Endothelial cell of umbilical vein (primary cell): ENCODE measurements at regions not wholly inside any gene's neighbourhood (a gene's known extent, or its start where the extent isn't known, plus 50 kb on each side); places are given as distances from the start of the nearest gene placed in this dataset.
A peak's percentile ranks its signal among the peaks of the same experiment; 100 is the strongest.

Experiments used
- BruUV-seq: library from RNA; stranded (reverse); fragments of 400-500 nt; replicated peaks from 2 replicates; lab custom pipeline; 2021; lab: Mats Ljungman, UMichigan
- CTCF ChIA-PET: fragments of 300-600, 350-600 bp; sonication (Branson Sonifier 250); formaldehyde crosslinking; loops from one replicate; lab custom pipeline; 2021; ENCODE audit warnings: antibody characterized with exemption, inconsistent platforms; lab: Charles Lee
- POLR2A ChIA-PET: fragments of 300-600, 350-600 bp; sonication (Branson Sonifier 250); formaldehyde crosslinking; loops from one replicate; lab custom pipeline; 2021; ENCODE audit warnings: antibody characterized with exemption, inconsistent platforms; lab: Charles Lee
- DNase-seq: peaks from one replicate; pipeline ENCODE4 v3.0.0-alpha.2; 2011; ENCODE audit warnings: low read depth, low spot score
- FAIRE-seq: peaks from 2 replicates; lab custom pipeline; 2011; peaks lifted over from hg19 to GRCh38; lab: Jason Lieb, UNC
- H2AFZ ChIP-seq: 2 replicates; pipeline ENCODE4 v1.6.0; 2012; ENCODE audit warnings: low read depth, low read length, control low read depth, inconsistent platforms
- H3K27ac ChIP-seq: 2 replicates; pipeline ENCODE4 v1.5.1; 2011; ENCODE audit warnings: low read depth, mild to moderate bottlenecking, control low read depth, low read length, moderate library complexity; ENCODE audit not compliant: insufficient read depth
- H3K27me3 ChIP-seq, 2 experiments: 2 replicates each; pipeline versions ENCODE4 v1.6.0 to v1.6.1; 2011; ENCODE audit warnings: low read length in 2 of 2, mixed read lengths in 1 of 2; ENCODE audit not compliant: control insufficient read depth in 2 of 2, insufficient read depth in 2 of 2
- H3K36me3 ChIP-seq, 2 experiments: 2 replicates in 1 of 2; 3 replicates in 1 of 2; pipeline ENCODE4 v1.5.1; 2011; ENCODE audit warnings: low read length in 2 of 2, mild to moderate bottlenecking in 1 of 2, moderate library complexity in 1 of 2; ENCODE audit not compliant: control insufficient read depth in 2 of 2, insufficient read depth in 2 of 2; ENCODE audit errors: extremely low read depth in 1 of 2
- H3K4me1 ChIP-seq: 3 replicates; pipeline ENCODE4 v1.5.1; 2011; ENCODE audit warnings: mild to moderate bottlenecking, low read length; ENCODE audit not compliant: control insufficient read depth, insufficient read depth; ENCODE audit errors: extremely low read depth
- H3K4me2 ChIP-seq: 2 replicates; pipeline ENCODE4 v1.6.1; 2011; ENCODE audit warnings: low read length, control low read depth, mixed read lengths; ENCODE audit not compliant: insufficient read depth
- H3K4me3 ChIP-seq, 3 experiments: fragments of 200-600 bp in 1 of 3; sonication (generic), shearing (Covaris generic) in 1 of 3; replicated peaks in 1 of 3; 2 replicates each; pipeline ENCODE4 v1.5.1; 2011 to 2016; ENCODE audit warnings: control low read depth in 3 of 3, low read length in 3 of 3, mild to moderate bottlenecking in 2 of 3, inconsistent platforms in 1 of 3, low read depth in 1 of 3, moderate library complexity in 1 of 3; ENCODE audit not compliant: insufficient read depth in 1 of 3
- H3K79me2 ChIP-seq: 2 replicates; pipeline ENCODE4 v1.6.0; 2012; ENCODE audit warnings: low read length, inconsistent platforms; ENCODE audit not compliant: control insufficient read depth, insufficient read depth
- H3K9ac ChIP-seq: replicated peaks from 2 replicates; pipeline ENCODE3; 2011; ENCODE audit warnings: low read length, control low read depth; ENCODE audit not compliant: insufficient read depth; ENCODE audit errors: extremely low read depth
- H3K9me1 ChIP-seq: replicated peaks from 3 replicates; pipeline ENCODE4 v1.6.0; 2011; ENCODE audit warnings: mild to moderate bottlenecking, low read length; ENCODE audit not compliant: control insufficient read depth, insufficient read depth; ENCODE audit errors: extremely low read depth
- H3K9me3 ChIP-seq: replicated peaks from 2 replicates; pipeline ENCODE4 v1.5.1; 2012; ENCODE audit warnings: low read length, inconsistent platforms; ENCODE audit not compliant: control insufficient read depth, insufficient read depth
- H4K20me1 ChIP-seq: replicated peaks from 2 replicates; pipeline ENCODE3; 2011; ENCODE audit warnings: mild to moderate bottlenecking, low read length; ENCODE audit not compliant: control insufficient read depth, insufficient read depth; ENCODE audit errors: extremely low read depth
- EZH2 ChIP-seq: IDR thresholded peaks from 2 replicates; pipeline ENCODE4 v1.6.1; 2012; ENCODE audit warnings: borderline replicate concordance, low read depth, mild to moderate bottlenecking, moderate library complexity, low read length, inconsistent platforms; ENCODE audit not compliant: severe bottlenecking
- FOS ChIP-seq: IDR thresholded peaks from 2 replicates; pipeline ENCODE4 v1.6.1; 2011; ENCODE audit warnings: mild to moderate bottlenecking, low read length, moderate library complexity, borderline replicate concordance; ENCODE audit not compliant: insufficient read depth
- MYC ChIP-seq: IDR thresholded peaks from one replicate; pipeline ENCODE4 v1.6.1; 2011; ENCODE audit warnings: mild to moderate bottlenecking, low read depth, low read length
- POLR2A ChIP-seq: IDR thresholded peaks from 2 replicates; pipeline ENCODE4 v1.6.1; 2012; ENCODE audit warnings: low read depth, mild to moderate bottlenecking, control low read depth, low read length
- POLR2AphosphoS5 ChIP-seq: IDR thresholded peaks from 2 replicates; pipeline ENCODE4 v1.6.1; 2012; ENCODE audit warnings: low read depth, mild to moderate bottlenecking, control low read depth, low read length, moderate library complexity; ENCODE audit not compliant: insufficient read depth
- dilution Hi-C: fragments of 300-500 bp; cut with MboI; formaldehyde crosslinking; loops from one replicate; pipeline ENCODE4 v1.15.0; 2019; ENCODE audit warnings: low sequenced_read_pairs; ENCODE audit not compliant: extremely low pct_ligation_motif_present
- intact Hi-C: fragments of 100-400 bp; cut with micrococcal nuclease; formaldehyde crosslinking; loops from one replicate; pipeline ENCODE4 v1.10.0; 2022
- TF ChIP-seq, protein P1 (sequence below), 2 donors: IDR thresholded peaks; 1 replicate in 1 of 2; 2 replicates in 1 of 2; pipeline ENCODE4 v1.5.1; 2011; ENCODE audit warnings: low read length in 2 of 2, mild to moderate bottlenecking in 2 of 2, moderate library complexity in 2 of 2, control low read depth in 1 of 2, inconsistent platforms in 1 of 2, low read depth in 1 of 2; ENCODE audit not compliant: insufficient read depth in 1 of 2; ENCODE audit errors: extremely low read depth in 1 of 2
- TF ChIP-seq, protein P2 (sequence below): IDR thresholded peaks from 2 replicates; pipeline ENCODE4 v1.6.1; 2011; ENCODE audit not compliant: insufficient read depth, insufficient read length

DNA sequence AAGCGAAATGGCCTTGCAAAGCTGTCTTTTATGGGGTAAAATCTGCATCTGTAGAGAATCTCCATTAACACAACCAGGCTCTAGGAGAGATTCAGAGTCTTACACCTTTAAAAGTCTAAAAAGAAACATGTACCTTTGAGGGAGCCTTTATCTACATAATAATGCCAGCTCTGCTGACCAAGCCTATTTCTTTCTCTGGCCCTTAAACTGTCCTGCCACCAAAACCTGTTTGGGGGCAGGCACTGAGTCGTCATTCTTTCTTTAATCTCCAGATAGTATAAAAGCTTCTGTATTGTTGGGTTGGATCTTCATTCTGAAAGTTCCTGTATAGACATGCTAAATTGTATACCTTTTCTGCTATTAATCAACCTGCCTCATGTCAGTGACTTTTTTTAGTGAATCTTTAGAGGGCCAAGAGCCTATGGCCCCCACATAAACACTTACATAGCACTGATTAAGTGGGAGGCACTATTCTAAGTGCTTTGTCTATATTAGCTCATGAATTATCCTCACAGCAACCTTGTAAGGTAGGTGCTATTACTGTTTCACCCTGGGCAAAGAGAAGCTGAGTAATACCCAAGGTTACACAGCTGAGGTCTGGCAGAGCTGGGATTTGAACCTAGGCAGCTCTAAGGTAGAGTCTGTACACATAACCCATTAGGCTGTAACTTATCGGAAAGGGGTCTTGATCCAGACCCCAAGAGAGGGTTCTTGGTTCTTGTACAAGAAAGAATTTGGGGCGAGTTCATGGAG, 232.3 kb upstream of the DTNBP1 start:
- Histone ChIP-seq H4K20me1 (no peaks in the 10 kb centered on the region), H3K9me3 (no peaks in the 10 kb centered on the region), H3K4me3 (no peak overlapping the region), H3K79me2 (no peaks in the 10 kb centered on the region), H3K36me3 (no peaks in the 10 kb centered on the region), H3K4me1 (peaks cover 18% of the 10 kb centered on the region), H3K27me3 (no peaks in the 10 kb centered on the region), H2AFZ (no peak overlapping the region), H3K4me2 (no peak overlapping the region), H3K9me1 (no peaks in the 10 kb centered on the region), H3K27ac (no peak overlapping the region), H3K9ac (no peak overlapping the region)
- POLR2A ChIA-PET = interaction anchor here (2.7 kb wide), 1 partner anchor 234 kb away, joined by 9 read pairs; the partner anchor contains the start of gene MYLIP
- FAIRE-seq (no peak), DNase-seq (no peak)
- intact Hi-C loops (loop anchor here (5.0 kb wide), 2 partner anchors 102 to 287 kb away; no protein-coding TSS in a partner anchor), dilution Hi-C loops (no loop called here)
- TF ChIP-seq, protein P1, sequence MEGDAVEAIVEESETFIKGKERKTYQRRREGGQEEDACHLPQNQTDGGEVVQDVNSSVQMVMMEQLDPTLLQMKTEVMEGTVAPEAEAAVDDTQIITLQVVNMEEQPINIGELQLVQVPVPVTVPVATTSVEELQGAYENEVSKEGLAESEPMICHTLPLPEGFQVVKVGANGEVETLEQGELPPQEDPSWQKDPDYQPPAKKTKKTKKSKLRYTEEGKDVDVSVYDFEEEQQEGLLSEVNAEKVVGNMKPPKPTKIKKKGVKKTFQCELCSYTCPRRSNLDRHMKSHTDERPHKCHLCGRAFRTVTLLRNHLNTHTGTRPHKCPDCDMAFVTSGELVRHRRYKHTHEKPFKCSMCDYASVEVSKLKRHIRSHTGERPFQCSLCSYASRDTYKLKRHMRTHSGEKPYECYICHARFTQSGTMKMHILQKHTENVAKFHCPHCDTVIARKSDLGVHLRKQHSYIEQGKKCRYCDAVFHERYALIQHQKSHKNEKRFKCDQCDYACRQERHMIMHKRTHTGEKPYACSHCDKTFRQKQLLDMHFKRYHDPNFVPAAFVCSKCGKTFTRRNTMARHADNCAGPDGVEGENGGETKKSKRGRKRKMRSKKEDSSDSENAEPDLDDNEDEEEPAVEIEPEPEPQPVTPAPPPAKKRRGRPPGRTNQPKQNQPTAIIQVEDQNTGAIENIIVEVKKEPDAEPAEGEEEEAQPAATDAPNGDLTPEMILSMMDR (IDR thresholded peaks at IDR 0.05; ENCODE audit: extremely low read depth in 1 of 2, insufficient read depth in 1 of 2, low read depth in 1 of 2, low read length in 2 of 2) = no peak
- BruUV-seq = no TSS peak
- CTCF ChIA-PET = interaction anchor here (0.8 to 2.2 kb wide), 11 partner anchors 7 to 288 kb away, joined by 3 to 21 read pairs (median 5); partner anchors contain the start of gene MYLIP

DNA sequence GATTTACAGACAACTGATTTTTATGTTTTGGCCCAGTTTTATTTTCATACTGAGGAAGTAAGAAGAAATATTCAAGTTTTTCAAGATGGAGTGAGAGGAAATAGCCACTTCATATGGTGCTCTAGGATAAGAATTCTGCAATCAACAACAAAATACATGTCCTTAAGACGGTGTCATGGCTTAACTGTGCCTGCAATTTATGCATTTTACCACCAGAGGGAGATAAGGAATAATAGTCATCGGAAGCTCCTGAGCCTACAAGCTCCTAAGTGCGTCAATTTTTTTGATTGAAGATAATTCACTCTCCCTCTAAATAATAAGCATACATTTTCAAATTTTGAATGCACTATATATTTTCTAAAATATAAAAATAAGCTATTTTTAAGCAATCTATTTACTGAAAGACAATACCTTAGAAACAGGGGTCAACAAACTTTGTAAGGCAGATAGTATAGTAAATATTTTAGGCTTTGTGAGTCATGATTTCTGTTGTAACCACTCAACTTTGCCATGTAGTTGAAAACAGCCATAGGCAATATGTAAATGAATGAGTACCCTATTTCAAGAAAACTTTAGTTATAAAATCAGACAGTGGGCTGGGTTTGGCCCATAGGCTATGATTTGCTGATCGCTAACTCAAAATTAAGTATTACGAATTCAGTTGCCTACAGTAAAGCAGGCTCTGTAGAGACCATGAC, 230.9 kb upstream of the DTNBP1 start:
- H4K20me1 ChIP-seq = no peaks in the 10 kb centered on the region
- no peak overlapping the region for H3K4me2 ChIP-seq
- no peaks in the 10 kb centered on the region for H3K9me3 ChIP-seq
- POLR2A ChIA-PET = interaction anchor here (1.5 kb wide), 1 partner anchor 235 kb away, joined by 3 read pairs; the partner anchor contains the start of gene MYLIP
- no TSS peak for BruUV-seq
- TF ChIP-seq, protein P1 (IDR thresholded peaks at IDR 0.05; ENCODE audit: extremely low read depth in 1 of 2, insufficient read depth in 1 of 2, low read depth in 1 of 2, low read length in 2 of 2) = peak; percentile 34 to 42
- no peak for TF ChIP-seq POLR2AphosphoS5
- TF ChIP-seq EZH2 = no peak
- TF ChIP-seq FOS = no peak
- TF ChIP-seq, protein P2, sequence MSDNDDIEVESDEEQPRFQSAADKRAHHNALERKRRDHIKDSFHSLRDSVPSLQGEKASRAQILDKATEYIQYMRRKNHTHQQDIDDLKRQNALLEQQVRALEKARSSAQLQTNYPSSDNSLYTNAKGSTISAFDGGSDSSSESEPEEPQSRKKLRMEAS = no peak
- no peak for TF ChIP-seq POLR2A
- TF ChIP-seq MYC = no peak
- no peak overlapping the region for H3K4me3 ChIP-seq
- peak; percentile 50 for DNase-seq
- no peak for FAIRE-seq
- dilution Hi-C loops = no loop called here
- no peak overlapping the region for H3K27ac ChIP-seq
- CTCF ChIA-PET = interaction anchor here (0.6 to 2.2 kb wide), 23 partner anchors 8 to 290 kb away, joined by 3 to 21 read pairs (median 3); partner anchors contain the start of gene MYLIP
- H3K9ac ChIP-seq = no peak overlapping the region
- H3K9me1 ChIP-seq = no peaks in the 10 kb centered on the region
- H2AFZ ChIP-seq = no peak overlapping the region
- no peaks in the 10 kb centered on the region for H3K27me3 ChIP-seq
- no peaks in the 10 kb centered on the region for H3K36me3 ChIP-seq
- peaks cover 18% of the 10 kb centered on the region for H3K4me1 ChIP-seq
- intact Hi-C loops = loop anchor here (1.0 to 5.0 kb wide), 5 partner anchors 104 to 313 kb away; no protein-coding TSS in a partner anchor
- H3K79me2 ChIP-seq = no peaks in the 10 kb centered on the region
